HL-60 (cell line): ENCODE measurements at regions not wholly inside any gene's neighbourhood (a gene's known extent, or its start where the extent isn't known, plus 50 kb on each side); places are given as distances from the start of the nearest gene placed in this dataset.

Source experiments
- DNase-seq, 2 experiments: peaks; one replicate each; pipeline ENCODE4 v3.0.0-alpha.2; 2010 to 2020; ENCODE audit warnings: low read depth in 1 of 2, low spot score in 1 of 2
- H3K27ac ChIP-seq: fragments of 250-450 bp; sonication (Bioruptor Pico); replicated peaks from 2 replicates; pipeline ENCODE4 v1.5.1; 2020; ENCODE audit warnings: mild to moderate bottlenecking, moderate library complexity
- H3K27me3 ChIP-seq: fragments of 250-450 bp; sonication (Bioruptor Pico); 2 replicates; pipeline ENCODE4 v1.5.1; 2021; ENCODE audit warnings: mild to moderate bottlenecking, moderate library complexity; ENCODE audit not compliant: insufficient read depth, poor library complexity, severe bottlenecking
- H3K4me3 ChIP-seq: replicated peaks from 2 replicates; pipeline ENCODE4 v1.5.1; 2011; ENCODE audit warnings: mild to moderate bottlenecking, control low read depth, low read length; ENCODE audit not compliant: insufficient read depth
- GABPA ChIP-seq: IDR thresholded peaks from 2 replicates; pipeline ENCODE4 v1.6.1; 2012; ENCODE audit warnings: low read depth
- POLR2AphosphoS5 ChIP-seq: IDR thresholded peaks from 2 replicates; pipeline ENCODE4 v1.6.1; 2012; ENCODE audit warnings: low read depth
- SPI1 ChIP-seq: IDR thresholded peaks from 2 replicates; pipeline ENCODE4 v1.6.1; 2012; ENCODE audit warnings: low read depth, mild to moderate bottlenecking, borderline replicate concordance
- TF ChIP-seq, protein P1 (sequence below): IDR thresholded peaks from 2 replicates; pipeline ENCODE4 v1.6.1; 2012; ENCODE audit warnings: low read depth; ENCODE audit not compliant: insufficient replicate concordance
- TF ChIP-seq, protein P2 (sequence below): IDR thresholded peaks from one replicate; pipeline ENCODE4 v1.5.1; 2011; ENCODE audit warnings: low read length, control low read depth, inconsistent platforms; ENCODE audit not compliant: insufficient read depth

DNA sequence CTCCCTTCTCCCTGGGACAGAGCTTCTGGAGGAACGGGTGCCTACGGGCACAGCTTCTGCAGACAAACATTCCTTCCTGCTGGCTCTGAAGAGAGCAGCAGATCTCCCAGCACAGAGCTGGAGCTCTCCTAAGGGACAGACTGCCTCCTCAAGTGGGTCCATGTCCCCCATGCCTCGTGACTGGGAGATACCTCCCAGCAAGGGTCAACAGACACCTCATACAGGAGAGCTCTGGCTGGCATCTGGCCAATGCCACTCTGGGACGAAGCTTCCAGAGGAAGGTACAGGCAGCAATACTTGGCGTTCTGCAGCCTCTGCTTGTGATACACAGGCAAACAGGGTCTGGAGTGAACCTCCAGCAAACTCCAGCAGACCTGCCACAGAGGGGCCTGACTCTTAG is 227.9 kb downstream of the SPATA31D1 start:
- TF ChIP-seq POLR2AphosphoS5 = no peak
- TF ChIP-seq, protein P1, sequence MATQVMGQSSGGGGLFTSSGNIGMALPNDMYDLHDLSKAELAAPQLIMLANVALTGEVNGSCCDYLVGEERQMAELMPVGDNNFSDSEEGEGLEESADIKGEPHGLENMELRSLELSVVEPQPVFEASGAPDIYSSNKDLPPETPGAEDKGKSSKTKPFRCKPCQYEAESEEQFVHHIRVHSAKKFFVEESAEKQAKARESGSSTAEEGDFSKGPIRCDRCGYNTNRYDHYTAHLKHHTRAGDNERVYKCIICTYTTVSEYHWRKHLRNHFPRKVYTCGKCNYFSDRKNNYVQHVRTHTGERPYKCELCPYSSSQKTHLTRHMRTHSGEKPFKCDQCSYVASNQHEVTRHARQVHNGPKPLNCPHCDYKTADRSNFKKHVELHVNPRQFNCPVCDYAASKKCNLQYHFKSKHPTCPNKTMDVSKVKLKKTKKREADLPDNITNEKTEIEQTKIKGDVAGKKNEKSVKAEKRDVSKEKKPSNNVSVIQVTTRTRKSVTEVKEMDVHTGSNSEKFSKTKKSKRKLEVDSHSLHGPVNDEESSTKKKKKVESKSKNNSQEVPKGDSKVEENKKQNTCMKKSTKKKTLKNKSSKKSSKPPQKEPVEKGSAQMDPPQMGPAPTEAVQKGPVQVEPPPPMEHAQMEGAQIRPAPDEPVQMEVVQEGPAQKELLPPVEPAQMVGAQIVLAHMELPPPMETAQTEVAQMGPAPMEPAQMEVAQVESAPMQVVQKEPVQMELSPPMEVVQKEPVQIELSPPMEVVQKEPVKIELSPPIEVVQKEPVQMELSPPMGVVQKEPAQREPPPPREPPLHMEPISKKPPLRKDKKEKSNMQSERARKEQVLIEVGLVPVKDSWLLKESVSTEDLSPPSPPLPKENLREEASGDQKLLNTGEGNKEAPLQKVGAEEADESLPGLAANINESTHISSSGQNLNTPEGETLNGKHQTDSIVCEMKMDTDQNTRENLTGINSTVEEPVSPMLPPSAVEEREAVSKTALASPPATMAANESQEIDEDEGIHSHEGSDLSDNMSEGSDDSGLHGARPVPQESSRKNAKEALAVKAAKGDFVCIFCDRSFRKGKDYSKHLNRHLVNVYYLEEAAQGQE = no peak
- no peak for TF ChIP-seq GABPA
- TF ChIP-seq, protein P2, sequence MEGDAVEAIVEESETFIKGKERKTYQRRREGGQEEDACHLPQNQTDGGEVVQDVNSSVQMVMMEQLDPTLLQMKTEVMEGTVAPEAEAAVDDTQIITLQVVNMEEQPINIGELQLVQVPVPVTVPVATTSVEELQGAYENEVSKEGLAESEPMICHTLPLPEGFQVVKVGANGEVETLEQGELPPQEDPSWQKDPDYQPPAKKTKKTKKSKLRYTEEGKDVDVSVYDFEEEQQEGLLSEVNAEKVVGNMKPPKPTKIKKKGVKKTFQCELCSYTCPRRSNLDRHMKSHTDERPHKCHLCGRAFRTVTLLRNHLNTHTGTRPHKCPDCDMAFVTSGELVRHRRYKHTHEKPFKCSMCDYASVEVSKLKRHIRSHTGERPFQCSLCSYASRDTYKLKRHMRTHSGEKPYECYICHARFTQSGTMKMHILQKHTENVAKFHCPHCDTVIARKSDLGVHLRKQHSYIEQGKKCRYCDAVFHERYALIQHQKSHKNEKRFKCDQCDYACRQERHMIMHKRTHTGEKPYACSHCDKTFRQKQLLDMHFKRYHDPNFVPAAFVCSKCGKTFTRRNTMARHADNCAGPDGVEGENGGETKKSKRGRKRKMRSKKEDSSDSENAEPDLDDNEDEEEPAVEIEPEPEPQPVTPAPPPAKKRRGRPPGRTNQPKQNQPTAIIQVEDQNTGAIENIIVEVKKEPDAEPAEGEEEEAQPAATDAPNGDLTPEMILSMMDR = no peak
- no peak for TF ChIP-seq SPI1

DNA sequence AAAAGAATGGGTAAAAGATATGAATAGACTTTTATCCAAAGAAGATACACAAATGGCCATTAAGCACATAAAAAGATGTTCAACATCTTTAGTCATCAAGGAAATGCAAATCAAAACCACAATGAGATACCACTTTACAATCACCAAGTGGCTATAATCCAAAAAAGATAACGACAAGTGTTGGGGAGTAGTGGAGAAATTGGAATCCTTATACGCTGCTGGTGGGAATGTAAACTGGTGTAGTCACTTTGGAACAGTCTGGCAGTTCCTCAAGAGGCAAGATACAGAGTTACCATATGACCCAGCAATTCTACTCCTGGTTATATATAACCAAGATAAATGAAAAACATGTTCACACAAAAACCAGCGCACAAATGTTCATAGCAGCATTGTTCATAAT is 234.9 kb downstream of the SPATA31D1 start:
- TF ChIP-seq, protein P2 = no peak
- TF ChIP-seq POLR2AphosphoS5 (no peak), GABPA (no peak), SPI1 (no peak)
- TF ChIP-seq, protein P1 = no peak

More for the DNA sequence above, 227.9 kb downstream of the SPATA31D1 start:
- H3K4me3 ChIP-seq = no peak overlapping the region
- H3K27me3 ChIP-seq = no peaks in the 10 kb centered on the region
- no peak overlapping the region for H3K27ac ChIP-seq
- no peak for DNase-seq

DNA sequence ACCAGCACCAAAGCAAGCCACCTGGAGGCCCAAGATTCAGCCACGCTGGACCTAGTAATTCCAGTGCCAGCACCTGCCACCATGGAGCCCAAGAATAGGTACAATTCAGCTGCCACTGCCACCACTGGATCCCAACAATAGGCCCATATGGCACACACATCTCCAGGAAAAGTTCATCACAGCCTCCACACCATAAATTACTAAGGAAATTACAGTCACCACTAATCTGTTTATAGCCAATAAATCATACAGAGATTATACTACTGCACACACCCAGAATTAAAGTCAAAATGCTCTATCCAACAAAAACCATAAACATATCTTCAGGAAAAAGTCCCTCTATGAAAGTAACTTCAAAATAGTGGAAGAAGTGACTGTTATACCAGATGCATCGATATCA is 242.8 kb downstream of the SPATA31D1 start:
- no peak overlapping the region for H3K4me3 ChIP-seq
- no peak overlapping the region for H3K27ac ChIP-seq
- TF ChIP-seq POLR2AphosphoS5 (no peak), GABPA (no peak), SPI1 (no peak)
- TF ChIP-seq, protein P1 = no peak
- TF ChIP-seq, protein P2 = no peak
- no peaks in the 10 kb centered on the region for H3K27me3 ChIP-seq
- no peak for DNase-seq

More for the DNA sequence above, 234.9 kb downstream of the SPATA31D1 start:
- no peak overlapping the region for H3K4me3 ChIP-seq
- DNase-seq = no peak
- no peak overlapping the region for H3K27ac ChIP-seq
- no peaks in the 10 kb centered on the region for H3K27me3 ChIP-seq
